GM18909 (cell line): ENCODE measurements at regions not wholly inside any gene's neighbourhood (a gene's known extent, or its start where the extent isn't known, plus 50 kb on each side); places are given as distances from the start of the nearest gene placed in this dataset.
"Not testable (repeated sequence)": the region's sequence is repeated elsewhere in the genome, so short reads cannot be mapped to it uniquely, and the experiment has no call there.

Experiments
- ATAC-seq: cut with Tn5 transposase; IDR thresholded peaks from one replicate; pipeline ENCODE4 v1.9.1; 2021; ENCODE audit warnings: mild to moderate bottlenecking; ENCODE audit not compliant: unreplicated experiment, poor library complexity

DNA sequence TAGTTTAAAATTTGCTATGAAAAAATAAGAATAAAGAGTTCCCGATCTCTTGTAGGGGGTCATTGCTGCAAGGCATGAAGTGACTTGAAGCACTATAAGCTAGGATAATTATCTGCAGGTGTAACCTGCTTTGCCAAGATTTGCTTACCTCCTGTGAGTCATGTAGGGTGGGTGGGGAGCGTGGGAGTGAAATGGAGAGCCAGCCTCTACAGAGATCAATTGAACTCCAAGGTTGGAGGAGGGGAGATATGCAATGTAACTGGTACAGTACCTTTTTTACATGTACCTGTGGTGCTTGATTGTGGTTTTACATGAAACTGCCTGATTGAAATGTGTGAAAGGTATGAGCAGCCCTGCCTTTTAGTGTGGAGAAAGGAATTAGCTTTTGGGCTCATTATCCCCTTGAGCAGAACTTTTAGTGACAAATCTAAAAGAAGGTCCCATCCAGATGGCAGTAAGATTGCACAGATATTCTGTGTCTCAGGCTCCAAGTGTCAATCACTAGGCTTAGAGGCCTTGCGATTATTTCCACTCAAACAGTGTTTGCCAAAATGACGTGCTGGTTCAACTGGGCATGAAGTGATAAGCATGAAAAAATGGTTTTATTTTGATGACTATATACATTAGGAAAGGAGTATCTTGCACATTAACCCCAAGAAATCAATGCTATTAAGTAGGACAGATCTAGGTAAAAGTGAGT is 138.6 kb upstream of the GRB10 start:
- ATAC-seq = no peak

DNA sequence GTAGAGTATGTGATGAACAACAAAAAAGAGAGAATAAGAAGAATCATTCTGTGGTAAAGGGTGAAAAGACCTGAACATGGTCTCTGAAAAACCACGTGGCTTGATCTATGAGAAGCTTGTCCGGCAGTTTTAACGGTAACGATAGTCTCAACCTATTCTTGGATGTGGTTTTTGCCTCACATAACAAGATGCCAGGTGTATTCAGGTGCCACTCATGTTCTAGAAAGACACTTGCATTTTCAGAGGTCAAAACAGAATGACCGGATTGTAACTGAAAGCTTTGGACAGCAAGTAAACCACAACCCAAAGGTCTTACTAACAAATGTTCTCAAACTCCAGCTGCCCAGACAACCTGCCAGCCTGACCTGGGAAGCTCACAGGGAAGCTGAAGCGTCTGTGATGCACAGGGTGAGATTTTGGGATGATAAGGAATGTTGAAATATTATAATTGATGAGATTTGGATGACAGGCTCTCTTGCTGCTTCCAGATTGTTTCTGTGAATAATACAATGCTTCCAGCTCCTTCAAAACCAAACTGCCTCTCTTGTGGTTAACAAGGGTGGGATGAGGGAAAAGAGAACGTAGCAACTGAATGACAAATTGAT is 137.4 kb upstream of the GRB10 start:
- ATAC-seq = no peak

DNA sequence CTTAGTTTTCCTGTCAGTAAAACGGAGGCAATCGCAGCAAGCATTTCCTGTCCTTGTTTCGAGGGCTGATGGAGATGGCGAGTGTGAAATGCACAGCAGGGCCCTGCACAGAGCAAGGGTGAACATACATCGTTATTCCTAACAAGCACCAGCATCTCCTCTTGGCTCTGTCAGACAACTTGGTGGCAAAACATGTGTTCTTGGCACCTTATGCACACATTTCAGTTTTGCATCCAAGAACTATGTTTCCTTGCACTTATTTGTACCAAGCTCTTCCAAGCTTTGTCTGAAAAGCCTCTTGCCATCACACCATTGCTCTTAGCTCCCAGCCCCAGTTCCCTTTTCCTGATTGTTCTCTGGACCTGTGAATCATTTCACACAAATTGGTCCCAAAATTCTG is 132.9 kb upstream of the GRB10 start:
- ATAC-seq = no peak

DNA sequence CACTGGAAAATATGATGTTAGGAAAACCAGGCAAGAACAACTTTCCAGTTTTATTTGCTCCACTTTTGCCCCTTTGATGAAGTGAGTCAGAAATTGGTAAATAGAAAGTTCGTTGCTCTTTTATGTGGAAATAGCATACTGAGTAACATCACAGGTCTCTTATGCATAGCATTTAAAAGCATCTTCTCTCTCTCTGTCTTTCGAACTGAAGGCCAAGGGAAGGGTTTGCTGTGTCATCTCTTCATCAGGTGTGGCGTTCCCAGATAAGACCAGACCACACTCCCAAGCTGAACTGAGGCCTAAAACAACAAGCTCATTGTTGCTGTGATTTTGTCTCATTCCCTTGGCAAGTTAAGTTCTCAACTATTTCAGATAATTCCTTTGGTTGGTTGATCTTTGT is 131.8 kb upstream of the GRB10 start:
- no peak for ATAC-seq

DNA sequence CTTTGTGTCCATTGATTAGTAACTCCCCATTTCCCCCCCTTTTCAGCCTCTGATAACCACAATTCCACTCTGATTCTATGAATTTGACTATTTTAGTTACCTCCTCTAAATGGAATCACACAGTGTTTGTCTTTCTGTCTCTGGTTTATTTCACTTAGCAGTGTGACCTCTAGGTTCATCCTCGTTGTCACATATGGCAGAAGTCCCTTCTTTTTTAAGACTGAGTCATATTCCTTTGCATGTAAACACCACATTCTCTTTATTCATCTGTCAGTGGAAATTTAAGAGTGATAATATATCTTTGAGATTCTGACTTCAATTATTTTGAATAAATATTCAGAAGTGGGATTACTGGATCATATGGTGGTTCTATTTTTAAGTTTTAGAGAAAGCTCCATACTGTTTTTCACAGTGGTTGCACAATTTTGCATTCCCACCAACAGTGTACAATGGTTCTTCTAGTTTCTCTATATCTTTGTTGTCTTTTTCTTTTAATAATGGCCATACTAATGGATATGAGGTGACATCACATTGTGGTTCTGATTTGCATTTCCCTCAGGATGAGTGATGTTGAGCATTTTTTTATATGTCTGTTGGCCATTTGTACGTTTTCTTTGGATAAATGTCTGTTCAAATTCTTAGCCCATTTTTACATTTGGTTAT is 126.1 kb upstream of the GRB10 start:
- no peak for ATAC-seq

DNA sequence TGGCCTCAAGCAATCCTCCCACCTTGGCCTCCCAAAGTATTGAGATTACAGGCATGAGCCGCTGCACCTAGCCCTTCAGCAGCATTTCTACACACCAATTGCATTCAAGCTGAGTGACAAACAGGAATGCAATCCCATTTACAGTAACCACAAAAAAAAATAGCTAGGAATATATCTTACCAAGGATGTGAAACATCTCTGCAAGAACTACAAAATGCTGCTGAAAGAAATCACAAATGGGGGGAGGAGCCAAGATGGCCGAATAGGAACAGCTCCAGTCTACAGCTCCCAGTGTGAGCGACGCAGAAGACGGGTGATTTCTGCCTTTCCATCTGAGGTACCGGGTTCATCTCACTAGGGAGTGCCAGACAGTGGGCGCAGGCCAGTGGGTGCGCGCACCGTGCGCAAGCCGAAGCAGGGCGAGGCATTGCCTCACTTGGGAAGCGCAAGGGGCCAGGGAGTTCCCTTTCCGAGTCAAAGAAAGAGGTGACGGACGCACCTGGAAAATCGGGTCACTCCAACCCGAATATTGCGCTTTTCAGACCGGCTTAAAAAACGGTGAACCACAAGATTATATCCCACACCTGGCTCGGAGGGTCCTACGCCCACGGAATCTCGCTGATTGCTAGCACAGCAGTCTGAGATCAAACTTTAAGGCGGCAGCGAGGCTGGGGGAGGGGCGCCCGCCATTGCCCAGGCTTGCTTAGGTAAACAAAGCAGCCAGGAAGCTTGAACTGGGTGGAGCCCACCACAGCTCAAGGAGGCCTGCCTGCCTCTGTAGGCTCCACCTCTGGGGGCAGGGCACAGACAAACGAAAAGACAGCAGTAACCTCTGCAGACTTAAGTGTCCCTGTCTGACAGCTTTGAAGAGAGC is 116.1 kb upstream of the GRB10 start:
- ATAC-seq = not testable (repeated sequence)

DNA sequence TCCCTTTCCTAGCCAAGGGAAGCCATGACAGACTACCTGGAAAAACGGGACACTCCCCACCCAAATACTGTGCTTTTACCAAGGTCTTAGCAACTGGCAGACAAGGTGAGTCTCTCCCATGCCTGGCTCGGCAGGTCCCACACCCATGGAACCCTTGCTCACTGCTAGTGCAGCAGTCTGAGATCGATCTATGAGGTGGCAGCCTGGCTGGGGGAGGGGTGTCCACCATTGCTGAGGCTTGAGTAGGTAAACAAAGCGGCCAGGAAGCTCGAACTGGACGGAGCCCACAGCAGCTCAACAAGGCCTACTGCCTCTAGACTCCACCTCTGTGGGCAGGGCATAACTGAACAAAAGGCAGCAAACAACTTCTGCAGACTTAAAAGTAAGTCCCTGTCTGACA is 104.4 kb upstream of the GRB10 start:
- ATAC-seq = not testable (repeated sequence)

DNA sequence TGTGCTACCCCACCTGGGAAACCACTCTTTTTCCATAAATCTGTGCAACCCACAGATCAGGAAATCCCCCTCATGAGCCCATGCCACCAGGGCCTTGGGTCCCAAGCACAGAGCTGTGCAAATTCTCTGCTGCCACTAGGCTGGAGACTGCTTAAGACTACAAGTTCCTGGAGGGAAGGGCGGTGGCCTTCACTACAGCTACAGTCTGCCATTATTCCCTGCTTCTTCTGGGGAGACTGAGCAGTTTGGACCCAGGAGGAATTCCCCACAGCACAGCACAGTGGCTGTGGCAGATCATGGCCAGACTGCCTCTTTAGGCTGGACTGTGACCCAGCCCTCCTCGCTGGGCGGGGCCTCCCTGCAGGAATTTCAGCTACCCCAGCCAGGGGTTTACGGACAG is 89.7 kb upstream of the GRB10 start:
- ATAC-seq = no peak

DNA sequence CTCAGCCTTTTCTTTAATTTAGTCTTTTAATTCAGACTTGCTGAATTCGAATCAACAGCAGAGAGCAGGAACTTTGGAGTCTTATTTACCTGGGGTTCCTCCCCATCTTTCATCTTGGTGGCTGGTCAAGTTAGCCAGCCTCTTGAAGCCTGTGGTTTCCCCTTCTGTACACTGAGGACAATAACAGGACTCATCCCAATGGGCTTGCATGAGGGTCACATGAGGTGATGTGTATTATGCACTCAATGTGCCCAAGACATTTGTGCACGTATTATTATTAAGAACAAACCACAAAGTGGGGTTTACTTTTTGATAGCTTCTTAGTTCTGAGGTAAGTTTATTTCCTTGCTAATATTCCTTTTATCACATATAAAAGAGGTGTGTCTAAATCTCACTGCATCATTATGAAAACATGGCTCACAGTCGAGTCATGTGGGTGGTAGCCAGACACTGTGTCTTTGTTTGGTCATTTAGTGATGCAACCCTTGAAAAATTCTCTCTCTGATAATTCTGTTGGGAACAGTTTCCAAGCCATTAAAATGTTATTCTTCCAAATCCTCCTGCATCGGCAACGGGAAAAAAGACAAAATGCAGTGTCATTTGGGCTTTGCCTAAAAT is 86.5 kb upstream of the GRB10 start:
- ATAC-seq = no peak

DNA sequence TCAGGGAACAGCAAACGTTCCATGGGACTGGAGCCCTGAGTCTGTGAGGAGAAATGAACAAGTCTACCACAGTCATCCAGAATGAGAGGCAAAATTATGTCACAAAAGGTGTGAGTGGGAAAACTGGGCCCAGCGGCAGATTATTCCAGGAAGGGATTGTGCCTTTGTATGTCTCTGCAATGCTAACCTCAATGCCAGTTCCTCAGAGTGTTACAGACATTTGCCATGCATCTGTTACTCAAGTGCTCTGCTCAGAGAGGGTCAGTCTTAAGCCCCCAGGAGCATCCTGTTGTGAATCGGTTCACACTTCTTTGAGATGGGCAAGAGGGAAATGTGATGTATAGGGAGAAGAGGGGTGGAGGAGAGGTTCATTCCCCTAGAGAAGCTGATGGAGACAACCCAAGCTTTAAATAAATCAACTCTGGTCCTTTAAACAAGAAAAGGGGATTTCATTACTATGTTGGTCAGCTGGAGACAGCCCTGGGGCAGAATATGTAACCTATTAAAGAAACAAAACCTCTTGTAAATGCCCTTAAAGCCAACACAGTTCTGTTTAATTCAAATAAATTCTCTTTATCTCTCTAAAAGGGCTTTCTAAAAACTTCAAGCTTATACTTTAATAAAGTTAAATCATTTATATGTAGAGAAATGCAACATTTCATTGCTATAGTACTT is 85.9 kb upstream of the GRB10 start:
- ATAC-seq = no peak

DNA sequence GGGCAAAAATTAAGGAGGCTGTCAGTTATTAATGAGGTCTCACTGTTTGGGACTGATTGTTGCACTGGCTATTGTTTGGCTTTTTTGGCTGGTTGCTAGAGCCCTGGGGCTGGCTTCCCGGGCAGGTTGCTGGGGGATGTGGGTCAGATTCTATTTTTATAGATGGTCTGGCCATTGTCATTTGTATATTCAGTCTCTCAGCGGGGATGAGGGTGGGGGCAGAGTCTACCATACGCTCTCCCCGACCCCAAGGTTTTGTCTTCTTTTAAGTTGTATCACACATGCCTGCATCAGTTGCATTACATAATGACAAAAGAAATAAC is 84.3 kb upstream of the GRB10 start:
- ATAC-seq = no peak

DNA sequence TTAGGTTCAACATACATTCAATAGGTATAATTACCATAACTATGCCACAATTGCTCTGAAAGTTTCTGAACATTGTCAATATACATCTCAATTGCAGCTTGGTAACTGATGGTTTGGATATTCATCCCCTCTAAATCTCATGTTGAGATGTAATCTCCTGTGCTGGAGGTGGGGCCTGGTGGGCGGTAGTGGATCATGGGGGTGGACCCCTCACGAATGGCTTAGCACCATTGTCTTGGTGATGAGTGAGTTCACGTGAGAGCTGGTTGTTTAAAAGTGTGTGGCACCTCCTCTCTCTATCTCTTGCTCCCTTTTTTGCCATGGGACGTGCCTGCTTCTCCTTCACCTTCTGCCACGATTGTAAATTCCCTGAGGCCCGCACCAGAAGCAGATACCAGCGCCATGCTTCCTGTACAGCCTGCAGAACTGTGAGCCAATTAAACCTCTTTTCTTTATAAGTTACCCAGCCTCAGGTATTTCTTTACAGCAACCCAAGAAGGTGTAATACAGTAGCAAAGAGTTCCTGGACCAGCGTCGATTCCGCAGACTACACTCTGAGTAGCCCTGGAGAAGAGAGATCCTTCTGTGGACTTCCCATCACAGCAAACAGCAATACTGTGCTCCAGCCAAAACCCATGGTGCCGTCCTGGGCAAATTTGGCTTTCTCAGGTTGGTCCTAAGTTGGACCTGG is 83.8 kb upstream of the GRB10 start:
- no peak for ATAC-seq

DNA sequence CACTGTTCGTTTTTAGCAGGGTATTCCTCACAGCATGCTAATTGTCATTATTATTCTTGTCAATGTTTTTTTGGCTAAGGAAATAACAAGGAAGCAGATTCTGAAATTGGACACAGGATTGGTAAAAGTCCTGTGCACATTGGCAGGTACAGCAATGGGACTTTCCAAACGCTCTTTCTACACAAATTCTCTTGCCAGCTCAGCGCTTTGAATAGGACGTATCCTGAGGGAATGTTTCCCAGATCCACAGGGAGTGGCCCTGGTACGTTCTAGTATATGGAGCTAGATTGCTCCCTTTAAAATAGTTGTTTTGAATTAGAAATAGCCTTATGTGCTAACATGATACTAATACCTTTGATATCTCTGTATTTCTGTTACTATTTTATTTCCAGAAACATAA is 82.8 kb upstream of the GRB10 start:
- ATAC-seq = no peak

DNA sequence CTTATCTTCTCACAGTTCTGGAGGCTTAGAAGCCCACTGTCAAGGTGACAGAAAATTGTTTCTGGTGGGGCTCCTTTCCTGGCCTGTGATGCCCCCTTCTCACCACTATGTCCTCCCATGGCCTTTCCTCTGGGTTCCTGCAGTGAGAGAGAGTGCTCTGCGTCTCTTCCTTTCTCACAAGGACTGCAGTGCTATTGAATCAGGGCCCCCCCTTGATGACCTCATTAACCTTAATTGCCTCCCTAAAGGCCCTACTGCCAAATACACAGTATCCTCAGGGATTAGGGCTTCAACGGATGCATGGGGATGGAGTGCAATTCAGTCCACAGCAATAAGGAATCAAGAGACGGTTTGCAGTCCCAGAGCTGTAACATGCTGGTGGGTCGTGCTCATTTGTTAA is 82.0 kb upstream of the GRB10 start:
- ATAC-seq = no peak

DNA sequence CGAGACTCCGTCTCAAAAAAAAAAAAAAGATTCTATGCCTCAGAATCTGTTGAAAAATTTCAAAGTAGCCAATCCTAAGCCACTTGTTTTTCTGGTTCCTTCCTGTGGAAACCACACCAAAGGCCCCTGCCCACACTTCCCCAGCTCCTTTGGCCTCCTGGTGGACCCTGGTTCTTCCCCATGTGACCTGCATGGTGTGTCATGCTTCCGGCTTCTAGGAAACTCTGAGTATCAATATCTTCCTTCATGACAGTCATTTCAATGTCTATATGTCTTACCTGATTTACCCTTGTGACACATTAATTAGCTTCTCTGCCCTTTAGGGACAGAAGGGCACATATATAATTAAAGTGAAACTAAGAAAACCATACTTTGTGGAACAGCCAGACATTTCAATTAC is 80.4 kb upstream of the GRB10 start:
- ATAC-seq = no peak

DNA sequence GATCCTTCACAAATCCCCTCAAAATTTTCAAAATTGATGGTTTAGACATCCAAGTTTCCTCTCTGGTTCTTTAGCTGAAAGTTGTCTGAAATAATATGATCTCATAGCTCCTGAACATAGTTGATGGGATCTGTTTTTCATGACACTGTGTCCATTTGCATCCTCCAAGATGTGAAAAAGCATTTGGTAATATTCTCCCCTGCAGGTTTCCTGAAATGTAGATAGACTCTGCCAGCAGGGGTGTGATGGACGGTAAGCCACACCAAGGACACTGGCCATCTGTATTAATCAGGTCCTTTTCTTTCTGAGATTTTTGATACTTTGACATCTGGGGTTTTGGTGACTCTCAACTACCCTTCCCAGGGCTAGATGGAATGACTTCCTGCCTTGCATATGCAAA is 79.6 kb upstream of the GRB10 start:
- no peak for ATAC-seq

DNA sequence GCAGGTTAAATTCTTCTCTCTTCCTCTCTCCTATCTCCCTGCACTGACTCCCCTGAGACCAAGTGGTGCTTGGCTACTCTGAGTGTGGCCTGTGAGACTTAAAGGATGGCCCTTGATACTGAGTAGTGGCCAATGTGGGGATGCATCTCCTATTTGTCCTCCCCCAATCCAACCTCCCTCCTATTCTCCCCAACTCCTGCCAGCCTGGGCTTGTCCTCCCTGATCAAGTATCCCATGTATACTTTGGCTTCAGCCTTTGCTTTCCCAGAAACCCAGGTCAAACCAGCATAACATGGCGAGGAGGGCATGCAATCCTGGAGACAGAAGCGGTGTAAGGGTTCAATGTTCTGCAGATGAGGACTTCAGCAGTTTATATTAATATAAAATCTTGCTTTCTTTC is 77.9 kb upstream of the GRB10 start:
- ATAC-seq = no peak

DNA sequence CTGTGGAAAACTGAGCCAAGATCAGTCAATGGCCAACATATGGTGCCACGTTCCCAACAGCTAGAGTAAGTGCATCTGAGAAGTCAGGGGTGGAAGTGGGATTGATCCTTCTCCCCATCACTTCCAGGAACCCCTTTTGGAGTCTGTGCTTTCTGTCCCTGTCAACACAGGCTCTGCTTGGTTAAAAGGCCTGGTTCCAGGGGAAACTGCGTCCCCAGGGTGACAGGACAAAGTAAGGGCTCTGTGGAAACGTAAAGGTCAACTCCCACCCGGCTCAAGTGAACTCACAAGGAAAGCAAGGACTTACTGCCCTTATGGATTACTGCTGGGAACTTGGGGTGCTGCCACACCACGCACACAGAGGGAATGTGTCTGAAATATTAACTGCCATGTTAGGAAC is 77.5 kb upstream of the GRB10 start:
- ATAC-seq = no peak

DNA sequence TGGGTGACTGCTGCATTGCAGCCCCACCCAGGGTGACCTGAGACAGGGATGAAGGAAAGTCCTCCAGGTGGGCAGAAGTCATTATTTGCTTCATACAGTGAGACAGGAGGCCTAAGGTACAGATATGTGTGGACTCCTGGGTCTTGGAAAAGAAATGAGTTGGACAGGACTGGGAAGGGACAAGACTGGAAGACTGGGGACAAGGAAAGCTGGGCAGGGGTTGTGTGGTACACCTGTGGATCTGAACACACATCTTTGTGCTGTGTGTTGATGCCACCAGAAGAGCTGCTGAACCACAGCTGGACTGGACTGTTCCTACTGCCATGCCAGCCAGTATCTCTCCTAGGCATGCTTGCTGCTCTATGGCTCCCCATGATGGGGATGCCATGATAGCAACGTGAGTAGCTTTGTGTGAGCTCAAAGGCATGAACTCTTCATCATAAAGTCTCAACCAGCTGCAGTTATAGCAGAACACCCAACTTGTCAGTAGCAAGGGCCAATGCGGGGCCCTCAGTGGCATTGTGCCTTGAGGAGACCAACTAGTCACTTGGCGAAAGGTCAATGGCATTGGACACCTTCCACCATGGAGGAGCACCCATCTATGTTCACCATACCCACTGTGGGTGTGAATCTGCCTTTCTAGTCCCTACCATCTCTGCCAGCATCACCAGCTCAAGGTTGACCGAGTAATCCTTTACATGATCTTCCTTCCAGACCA is 76.0 kb upstream of the GRB10 start:
- no peak for ATAC-seq
